ENCODE measurements at regions not wholly inside any gene's neighbourhood (a gene's known extent, or its start where the extent isn't known, plus 50 kb on each side); places are given as distances from the start of the nearest gene placed in this dataset.
"Not testable (repeated sequence)": the region's sequence is repeated elsewhere in the genome, so short reads cannot be mapped to it uniquely, and the experiment has no call there.

- not testable (repeated sequence) for TF ChIP-seq CTCF, POLR2A (IDR thresholded peaks at IDR 0.05)
These were observed 254.1 kb downstream of the ADGRD1 start for GRCh38 chr12:131207841-131208240.

Data from lower leg skin (tissue), 3 donors.